GM12878 (cell line): ENCODE measurements at regions not wholly inside any gene's neighbourhood (a gene's known extent, or its start where the extent isn't known, plus 50 kb on each side); places are given as distances from the start of the nearest gene placed in this dataset.

Source experiments
- ATAC-seq: fragments of 200-7000 bp; cut with Tn5 transposase; 3 replicates; pipeline ENCODE4 v1.9.1; 2020; ENCODE audit warnings: mild to moderate bottlenecking, moderate library complexity
- BruUV-seq: library from RNA; stranded (reverse); fragments of 400-500 nt; replicated peaks from 2 replicates; lab custom pipeline; 2021; lab: Mats Ljungman, UMichigan
- CTCF ChIA-PET: fragments of 300-600 bp; sonication (Branson Sonifier 250); formaldehyde crosslinking; extraction: SDS; loops from one replicate; lab custom pipeline; 2021; ENCODE audit warnings: inconsistent platforms; lab: Yijun Ruan, JAX
- POLR2A ChIA-PET: fragments of 350-600 bp; formaldehyde crosslinking; extraction: SDS; loops from one replicate; lab custom pipeline; 2021; ENCODE audit warnings: inconsistent platforms; lab: Charles Lee
- RAD21 ChIA-PET: fragments of 300-600 bp; sonication (Branson Sonifier 250); formaldehyde crosslinking; loops from one replicate; lab custom pipeline; 2023; ENCODE audit warnings: antibody characterized with exemption; ENCODE audit not compliant: unreplicated experiment; lab: Charles Lee
- SMC1A ChIA-PET: fragments of 300-600 bp; sonication (Branson Sonifier 250); formaldehyde crosslinking; loops from one replicate; lab custom pipeline; 2023; ENCODE audit not compliant: unreplicated experiment, uncharacterized antibody; lab: Charles Lee
- DNase-seq: peaks from one replicate; pipeline ENCODE4 v3.0.0-alpha.2; 2011; ENCODE audit warnings: low read depth, low spot score
- FAIRE-seq: peaks from 3 replicates; lab custom pipeline; 2011; peaks lifted over from hg19 to GRCh38; lab: Jason Lieb, UNC
- H2AFZ ChIP-seq: 2 replicates; pipeline ENCODE4 v1.6.0; 2011; ENCODE audit warnings: low read depth, low read length, control low read depth; ENCODE audit not compliant: control insufficient read depth
- H3K27ac ChIP-seq: 2 replicates; pipeline ENCODE4 v1.5.1; 2011; ENCODE audit warnings: control low read depth; ENCODE audit not compliant: control insufficient read depth, insufficient read depth
- H3K27me3 ChIP-seq, 2 experiments: replicated peaks in 1 of 2; 2 replicates each; pipeline versions ENCODE4 v1.6.0 to v1.6.1; 2011; ENCODE audit warnings: low read length in 1 of 2; ENCODE audit not compliant: control insufficient read depth in 2 of 2, insufficient read depth in 2 of 2
- H3K36me3 ChIP-seq, 2 experiments: 2 replicates each; pipeline ENCODE4 v1.5.1; 2011; ENCODE audit warnings: low read length in 1 of 2; ENCODE audit not compliant: control insufficient read depth in 2 of 2, insufficient read depth in 2 of 2
- H3K4me1 ChIP-seq: 2 replicates; pipeline ENCODE4 v1.6.1; 2011; ENCODE audit warnings: mild to moderate bottlenecking, low read length, moderate library complexity, mixed read lengths; ENCODE audit not compliant: control insufficient read depth, insufficient read depth
- H3K4me2 ChIP-seq: 2 replicates; pipeline ENCODE4 v1.6.0; 2011; ENCODE audit warnings: control low read depth; ENCODE audit not compliant: control insufficient read depth, insufficient read depth
- H3K4me3 ChIP-seq: fragments of 200-600 bp; sonication (generic); 2 replicates; pipeline ENCODE4 v1.5.1; 2016
- H3K79me2 ChIP-seq: 2 replicates; pipeline ENCODE4 v1.6.0; 2011; ENCODE audit warnings: low read length; ENCODE audit not compliant: control insufficient read depth, insufficient read depth
- H3K9ac ChIP-seq: 2 replicates; pipeline ENCODE4 v1.8.0; 2011; ENCODE audit warnings: low read length, control low read depth, mixed read lengths; ENCODE audit not compliant: control insufficient read depth, insufficient read depth
- H3K9me3 ChIP-seq: replicated peaks from 3 replicates; pipeline ENCODE4 v1.5.1; 2011; ENCODE audit warnings: mild to moderate bottlenecking, low read length; ENCODE audit not compliant: control insufficient read depth, insufficient read depth
- H4K20me1 ChIP-seq: 2 replicates; pipeline ENCODE4 v1.6.0; 2011; ENCODE audit not compliant: control insufficient read depth, insufficient read depth
- IKZF2 ChIP-seq, 2 experiments: fragments of 450-650 bp; IDR thresholded peaks; 2 replicates each; pipeline ENCODE4 v1.6.1; 2017; ENCODE audit warnings: mild to moderate bottlenecking in 2 of 2, moderate library complexity in 2 of 2
- NR2C1 ChIP-seq: fragments of 450-650 bp; IDR thresholded peaks from 2 replicates; pipeline ENCODE4 v1.6.1; 2017; ENCODE audit warnings: antibody characterized with exemption, mild to moderate bottlenecking, moderate library complexity
- NR2F1 ChIP-seq: fragments of 450-650 bp; conservative IDR thresholded peaks from 2 replicates; pipeline ENCODE4 v1.6.1; 2017; ENCODE audit warnings: mild to moderate bottlenecking
- RAD21 ChIP-seq: IDR thresholded peaks from 2 replicates; pipeline ENCODE4 v1.6.1; 2011; ENCODE audit warnings: mild to moderate bottlenecking, low read depth, low read length, moderate library complexity; ENCODE audit not compliant: insufficient read depth
- STAT3 ChIP-seq: IDR thresholded peaks from 2 replicates; pipeline ENCODE4 v1.6.1; 2011; ENCODE audit warnings: low read depth, low read length, improper control_type of control experiment
- WGBS: methylation state at CpG from one replicate; pipeline ENCODE4 v1.1.6; 2016; ENCODE audit warnings: low lambda C conversion rate; ENCODE audit not compliant: insufficient replicate concordance, insufficient coverage; ENCODE audit errors: missing lambda C conversion rate; 5-methylcytosine and 5-hydroxymethylcytosine counted together
- in situ Hi-C: fragments of 300-500 bp; cut with MboI; formaldehyde crosslinking; loops from 9 replicates; pipeline ENCODE4 v1.14.3; 2018; ENCODE audit warnings: mixed read lengths
- intact Hi-C: fragments of 100-400 bp; cut with micrococcal nuclease; formaldehyde crosslinking; loops from one replicate; pipeline ENCODE4 v1.14.2; 2022; ENCODE audit not compliant: unreplicated experiment
- TF ChIP-seq, protein P1 (sequence below): IDR thresholded peaks from 2 replicates; pipeline ENCODE4 v1.6.1; 2012; ENCODE audit warnings: improper control_type of control experiment, low read depth, low read length; ENCODE audit not compliant: insufficient replicate concordance

GRCh38 chr15:37572401-37572800 lies 362.0 kb upstream of the TMCO5A start (continued):
- TF ChIP-seq, protein P1, sequence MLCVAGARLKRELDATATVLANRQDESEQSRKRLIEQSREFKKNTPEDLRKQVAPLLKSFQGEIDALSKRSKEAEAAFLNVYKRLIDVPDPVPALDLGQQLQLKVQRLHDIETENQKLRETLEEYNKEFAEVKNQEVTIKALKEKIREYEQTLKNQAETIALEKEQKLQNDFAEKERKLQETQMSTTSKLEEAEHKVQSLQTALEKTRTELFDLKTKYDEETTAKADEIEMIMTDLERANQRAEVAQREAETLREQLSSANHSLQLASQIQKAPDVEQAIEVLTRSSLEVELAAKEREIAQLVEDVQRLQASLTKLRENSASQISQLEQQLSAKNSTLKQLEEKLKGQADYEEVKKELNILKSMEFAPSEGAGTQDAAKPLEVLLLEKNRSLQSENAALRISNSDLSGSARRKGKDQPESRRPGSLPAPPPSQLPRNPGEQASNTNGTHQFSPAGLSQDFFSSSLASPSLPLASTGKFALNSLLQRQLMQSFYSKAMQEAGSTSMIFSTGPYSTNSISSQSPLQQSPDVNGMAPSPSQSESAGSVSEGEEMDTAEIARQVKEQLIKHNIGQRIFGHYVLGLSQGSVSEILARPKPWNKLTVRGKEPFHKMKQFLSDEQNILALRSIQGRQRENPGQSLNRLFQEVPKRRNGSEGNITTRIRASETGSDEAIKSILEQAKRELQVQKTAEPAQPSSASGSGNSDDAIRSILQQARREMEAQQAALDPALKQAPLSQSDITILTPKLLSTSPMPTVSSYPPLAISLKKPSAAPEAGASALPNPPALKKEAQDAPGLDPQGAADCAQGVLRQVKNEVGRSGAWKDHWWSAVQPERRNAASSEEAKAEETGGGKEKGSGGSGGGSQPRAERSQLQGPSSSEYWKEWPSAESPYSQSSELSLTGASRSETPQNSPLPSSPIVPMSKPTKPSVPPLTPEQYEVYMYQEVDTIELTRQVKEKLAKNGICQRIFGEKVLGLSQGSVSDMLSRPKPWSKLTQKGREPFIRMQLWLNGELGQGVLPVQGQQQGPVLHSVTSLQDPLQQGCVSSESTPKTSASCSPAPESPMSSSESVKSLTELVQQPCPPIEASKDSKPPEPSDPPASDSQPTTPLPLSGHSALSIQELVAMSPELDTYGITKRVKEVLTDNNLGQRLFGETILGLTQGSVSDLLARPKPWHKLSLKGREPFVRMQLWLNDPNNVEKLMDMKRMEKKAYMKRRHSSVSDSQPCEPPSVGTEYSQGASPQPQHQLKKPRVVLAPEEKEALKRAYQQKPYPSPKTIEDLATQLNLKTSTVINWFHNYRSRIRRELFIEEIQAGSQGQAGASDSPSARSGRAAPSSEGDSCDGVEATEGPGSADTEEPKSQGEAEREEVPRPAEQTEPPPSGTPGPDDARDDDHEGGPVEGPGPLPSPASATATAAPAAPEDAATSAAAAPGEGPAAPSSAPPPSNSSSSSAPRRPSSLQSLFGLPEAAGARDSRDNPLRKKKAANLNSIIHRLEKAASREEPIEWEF, result no peak
- no peak for TF ChIP-seq IKZF2 (IDR thresholded peaks at IDR 0.05)

GRCh38 chr15:37574985-37575384 lies 359.5 kb upstream of the TMCO5A start:
- H3K27ac ChIP-seq, result no peak overlapping the region
- H3K4me1 ChIP-seq, result no peaks in the 10 kb centered on the region
- in situ Hi-C loops, result no loop called here
- ChIA-PET POLR2A (no interaction called here), RAD21 (no interaction called here), CTCF (no interaction called here), SMC1A (no interaction called here)
- intact Hi-C loops, result no loop called here
- WGBS, result 19% methylated on average over 3 of the region's 3 CpGs
- TF ChIP-seq RAD21 (no peak), STAT3 (no peak), NR2C1 (no peak), NR2F1 (no peak)
- TF ChIP-seq, protein P1, result no peak
- FAIRE-seq (no peak), DNase-seq (no peak), ATAC-seq (no peak)
- no peaks in the 10 kb centered on the region for H3K79me2 ChIP-seq
- no peak overlapping the region for H3K4me2 ChIP-seq
- BruUV-seq, result no TSS peak
- H4K20me1 ChIP-seq, result no peaks in the 10 kb centered on the region
- H2AFZ ChIP-seq, result no peak overlapping the region
- no peaks in the 10 kb centered on the region for H3K9me3 ChIP-seq
- H3K4me3 ChIP-seq, result no peak overlapping the region
- no peaks in the 10 kb centered on the region for H3K27me3 ChIP-seq
- no peak overlapping the region for H3K9ac ChIP-seq
- no peaks in the 10 kb centered on the region for H3K36me3 ChIP-seq
